HG03439 (cell line): ENCODE measurements at regions not wholly inside any gene's neighbourhood (a gene's known extent, or its start where the extent isn't known, plus 50 kb on each side); places are given as distances from the start of the nearest gene placed in this dataset.

Source experiments
- ATAC-seq: cut with Tn5 transposase; IDR thresholded peaks from one replicate; pipeline ENCODE4 v1.9.1; 2021; ENCODE audit warnings: mild to moderate bottlenecking, moderate library complexity; ENCODE audit not compliant: unreplicated experiment

DNA sequence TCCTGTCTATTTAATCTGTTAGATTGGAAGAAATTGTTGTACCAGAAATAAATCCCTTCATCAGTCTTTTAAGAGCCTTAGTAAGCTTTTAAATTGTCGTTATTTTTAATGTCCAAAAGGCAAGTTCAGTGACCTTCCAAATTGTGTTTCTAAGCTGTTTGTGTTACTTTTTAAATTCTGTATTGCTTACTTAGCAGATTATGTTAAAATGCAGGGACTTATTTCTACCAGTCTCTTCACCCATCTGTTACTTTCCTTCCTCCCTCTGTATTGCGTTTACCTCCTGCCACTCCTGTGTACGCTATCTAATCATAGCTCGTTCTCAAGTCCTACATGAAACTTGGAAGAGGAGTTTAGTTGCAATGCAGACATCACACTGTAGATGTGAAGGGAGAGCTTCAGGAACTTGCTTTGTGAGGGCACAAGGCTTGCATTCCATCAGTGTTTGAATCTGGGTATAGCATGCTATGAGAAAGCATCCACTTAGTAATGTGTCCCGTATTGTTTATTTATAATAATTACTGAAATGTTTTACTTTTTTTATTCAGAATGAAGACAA is 406.5 kb upstream of the RGS6 start:
- no peak for ATAC-seq

DNA sequence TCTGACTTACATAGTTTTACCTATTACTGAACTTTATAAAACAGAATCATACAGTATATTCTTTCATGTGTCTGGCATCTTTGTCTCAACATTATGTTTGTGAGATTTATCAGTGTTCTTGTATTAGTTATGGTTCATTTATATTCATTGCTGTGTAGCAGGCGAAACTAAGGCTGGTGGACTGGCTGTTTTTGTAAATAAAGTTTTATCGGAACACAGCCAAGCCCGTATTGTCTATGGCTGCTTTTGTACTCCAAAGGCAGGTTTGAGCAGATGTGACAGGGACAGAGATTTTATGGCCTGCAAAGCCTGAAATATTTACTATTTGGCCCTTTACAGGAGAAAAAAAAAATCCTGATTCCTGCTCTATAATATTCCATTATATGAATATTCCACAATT is 405.8 kb upstream of the RGS6 start:
- no peak for ATAC-seq

DNA sequence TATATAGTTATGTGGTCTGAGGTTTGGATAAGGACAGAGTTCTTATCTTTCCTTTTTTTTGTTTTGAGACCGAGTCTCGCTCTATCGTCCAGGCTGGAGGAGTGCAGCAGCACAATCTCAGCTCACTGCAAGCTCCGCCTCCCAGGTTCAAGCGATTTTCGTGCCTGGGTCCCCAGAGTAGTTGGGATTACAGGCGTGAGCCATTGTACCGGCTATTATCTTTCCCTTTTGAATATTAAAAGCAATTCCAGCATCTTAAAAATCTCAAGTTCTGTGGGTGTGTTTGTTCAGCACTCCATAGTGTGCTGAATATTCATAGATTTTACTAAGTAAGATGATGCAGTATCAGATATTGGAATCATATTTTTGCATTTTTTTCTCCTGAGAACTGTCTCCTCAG is 404.4 kb upstream of the RGS6 start:
- no peak for ATAC-seq

DNA sequence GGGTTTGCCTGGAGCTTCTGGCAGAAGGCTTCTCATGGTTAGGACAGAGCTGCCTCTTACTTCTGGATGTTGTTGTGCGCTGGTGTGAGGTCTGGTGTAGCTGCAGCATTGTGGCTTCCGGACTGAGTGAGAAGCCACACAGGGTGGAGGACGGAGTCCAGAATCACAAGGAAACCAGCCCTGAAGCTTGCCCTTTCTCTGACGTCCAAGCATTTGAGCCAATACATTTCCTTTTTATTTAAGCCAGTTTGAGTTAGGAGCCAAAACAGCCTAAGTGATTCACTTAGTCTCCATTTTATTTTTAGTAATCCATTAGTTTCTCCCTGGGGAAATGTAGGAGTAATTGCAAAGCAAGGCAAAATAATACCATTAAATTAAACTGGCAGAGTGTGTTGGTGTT is 402.4 kb upstream of the RGS6 start:
- ATAC-seq: no peak

DNA sequence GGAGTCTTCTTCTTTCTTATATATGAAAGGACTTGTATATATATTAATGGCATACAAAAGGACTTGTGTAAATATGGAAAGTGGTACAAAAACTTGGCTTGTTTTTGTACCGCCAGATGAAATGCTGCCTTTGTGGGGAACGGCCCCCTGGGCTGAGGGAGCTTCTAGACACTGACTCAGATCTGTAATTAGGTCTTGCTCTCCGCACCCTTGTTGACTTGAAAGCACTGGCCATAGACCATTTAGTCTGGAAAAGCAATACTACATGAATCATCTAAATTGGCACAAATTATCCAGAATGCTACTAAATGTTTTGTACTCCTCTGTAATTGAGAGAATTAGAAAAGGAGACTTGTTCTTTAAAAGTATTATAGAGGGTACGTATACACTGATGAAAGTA is 399.9 kb upstream of the RGS6 start:
- no peak for ATAC-seq

DNA sequence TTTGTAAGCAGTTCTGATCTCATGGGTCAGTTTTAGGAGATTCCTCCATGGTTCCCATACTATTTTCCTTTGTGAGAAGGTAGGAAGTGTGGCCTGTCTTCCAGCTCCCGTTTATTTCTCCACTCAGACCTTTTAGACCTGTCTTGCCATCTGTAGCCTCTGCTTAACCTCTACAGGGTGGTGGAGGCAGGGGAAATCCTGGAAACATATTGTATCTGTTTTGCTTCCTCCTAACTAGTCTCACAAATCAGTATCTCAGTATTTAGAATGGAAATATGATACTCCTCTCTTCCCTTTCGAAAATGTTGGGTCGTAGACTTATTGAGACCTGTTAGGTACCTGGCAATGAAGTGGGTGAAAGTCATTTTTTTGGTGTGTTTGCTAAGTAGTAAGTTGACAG is 399.4 kb upstream of the RGS6 start:
- no peak for ATAC-seq

DNA sequence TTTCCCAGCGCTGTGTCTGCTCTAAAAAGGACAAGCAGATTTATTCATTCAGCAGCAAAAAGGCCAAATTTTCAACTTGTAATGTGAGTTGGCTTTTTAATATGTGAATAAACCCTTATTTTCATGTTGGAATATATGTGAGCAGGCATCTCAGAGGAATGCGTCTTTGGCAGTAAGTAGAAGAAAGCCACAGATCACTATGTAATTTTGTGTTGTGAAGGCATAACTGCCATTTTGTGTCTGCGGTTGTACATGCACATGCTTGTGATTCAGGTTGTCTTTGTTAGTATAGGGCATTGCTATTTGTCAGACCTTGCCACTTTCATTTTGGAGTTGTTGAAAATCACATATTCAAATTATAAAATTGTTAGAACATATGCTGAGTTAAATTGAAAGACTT is 398.8 kb upstream of the RGS6 start:
- ATAC-seq: no peak

DNA sequence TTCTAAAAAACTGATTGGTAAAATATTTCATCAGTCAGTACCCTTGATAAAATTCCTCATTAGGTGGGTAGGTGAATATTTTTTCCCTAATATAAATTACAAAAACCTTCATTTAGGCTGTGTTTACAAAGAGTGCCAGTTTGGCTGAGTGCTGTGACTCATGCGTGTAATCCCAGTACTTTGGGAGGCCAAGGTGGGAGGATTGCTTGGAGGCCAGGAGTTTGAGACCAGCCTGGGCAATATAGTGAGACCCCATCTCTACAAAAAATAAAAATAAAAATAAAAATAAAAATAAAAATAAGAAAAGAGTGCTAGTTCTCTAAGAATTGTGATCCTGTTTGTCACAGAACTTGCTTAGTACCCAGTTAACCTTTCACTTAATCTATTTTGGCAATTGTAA is 398.4 kb upstream of the RGS6 start:
- no peak for ATAC-seq

DNA sequence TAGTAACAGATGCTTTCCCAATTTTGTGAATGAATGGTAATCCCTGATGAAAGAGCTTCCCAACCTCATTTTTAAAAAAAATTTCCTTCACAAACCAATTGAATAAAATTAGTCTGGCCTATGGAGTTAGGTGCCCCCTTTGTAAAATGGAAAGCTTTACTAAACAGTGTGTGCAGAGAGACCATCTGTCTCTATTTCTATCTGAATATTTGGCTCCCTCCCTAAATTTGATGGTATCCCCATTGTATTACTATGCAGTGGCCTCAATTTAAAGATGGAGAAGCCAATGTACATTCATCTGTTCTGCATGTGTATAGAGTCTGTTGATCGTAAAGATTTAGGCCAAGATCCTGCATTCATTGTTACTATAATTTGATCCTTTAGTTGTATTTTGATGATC is 397.7 kb upstream of the RGS6 start:
- no peak for ATAC-seq

DNA sequence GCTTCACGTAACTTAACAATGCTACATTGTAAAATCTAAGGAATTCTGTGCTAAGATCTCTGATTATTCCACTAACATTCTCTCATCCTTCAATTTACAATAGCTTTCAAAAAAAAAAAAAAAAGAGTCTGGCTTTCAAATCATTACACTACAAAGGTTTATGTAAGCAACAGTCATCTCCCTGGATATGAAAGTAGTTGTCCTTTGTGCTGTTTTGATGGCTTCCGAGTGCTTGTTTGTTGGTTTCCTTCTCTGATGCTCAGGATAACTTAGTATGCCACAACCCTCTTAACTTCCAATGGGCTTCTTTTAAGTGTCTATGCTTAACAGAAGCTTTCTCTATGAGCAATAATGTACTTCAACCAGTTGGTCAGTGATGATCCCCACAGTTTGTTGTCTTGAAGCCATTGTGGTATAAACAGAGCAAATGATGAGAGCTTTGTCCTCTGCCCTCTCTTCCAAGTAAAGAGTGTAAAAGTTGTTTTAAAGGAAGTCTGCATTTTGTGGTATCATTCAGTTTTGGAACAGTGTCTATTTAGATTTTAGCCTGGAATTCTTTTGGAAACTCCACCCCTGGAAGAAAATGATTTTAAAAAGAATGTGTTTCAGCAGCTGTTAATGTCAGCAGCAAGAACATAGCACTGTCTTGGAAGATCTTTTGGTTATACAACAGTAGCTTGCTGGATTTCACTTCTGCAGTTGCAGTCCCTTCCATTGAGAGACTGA is 396.1 kb upstream of the RGS6 start:
- no peak for ATAC-seq

DNA sequence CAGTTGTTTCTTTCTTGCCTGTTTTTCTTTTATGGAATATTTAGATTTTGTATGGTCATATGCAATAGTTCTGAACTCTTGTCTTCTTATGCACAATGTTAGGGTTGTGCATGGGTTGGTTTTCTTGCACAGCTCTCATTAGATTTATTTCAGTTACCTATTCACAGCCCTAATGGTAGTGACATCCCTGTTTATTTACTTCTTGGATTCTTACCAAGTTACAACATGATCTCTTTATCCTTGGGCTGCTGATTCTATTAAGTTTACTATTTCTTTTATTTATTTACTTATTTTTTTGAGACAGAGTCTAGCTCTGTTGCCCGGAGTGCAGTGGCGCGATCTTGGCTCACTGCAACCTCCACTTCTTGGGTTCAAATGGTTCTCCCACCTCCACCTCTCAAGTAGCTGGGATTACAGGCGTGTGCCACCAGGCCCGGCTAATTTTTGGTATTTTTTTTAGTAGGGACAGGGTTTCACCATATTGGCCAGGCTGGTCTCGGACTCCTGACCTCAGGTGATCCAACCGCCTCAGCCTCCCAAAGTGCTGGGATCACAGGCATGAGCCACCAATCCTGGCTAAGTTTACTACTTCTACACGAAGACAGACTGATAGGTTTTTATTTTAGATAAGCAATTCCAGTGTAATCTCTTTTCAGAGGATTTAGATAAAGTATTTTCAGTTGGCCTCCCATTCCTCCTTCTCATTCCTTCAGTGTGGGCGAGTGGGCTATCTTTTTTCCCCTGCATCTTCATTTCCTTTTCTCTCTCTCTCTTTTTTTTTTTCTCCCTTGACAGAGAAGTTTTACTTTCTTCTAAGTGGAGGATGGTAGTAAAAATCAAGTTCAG is 395.1 kb upstream of the RGS6 start:
- no peak for ATAC-seq

DNA sequence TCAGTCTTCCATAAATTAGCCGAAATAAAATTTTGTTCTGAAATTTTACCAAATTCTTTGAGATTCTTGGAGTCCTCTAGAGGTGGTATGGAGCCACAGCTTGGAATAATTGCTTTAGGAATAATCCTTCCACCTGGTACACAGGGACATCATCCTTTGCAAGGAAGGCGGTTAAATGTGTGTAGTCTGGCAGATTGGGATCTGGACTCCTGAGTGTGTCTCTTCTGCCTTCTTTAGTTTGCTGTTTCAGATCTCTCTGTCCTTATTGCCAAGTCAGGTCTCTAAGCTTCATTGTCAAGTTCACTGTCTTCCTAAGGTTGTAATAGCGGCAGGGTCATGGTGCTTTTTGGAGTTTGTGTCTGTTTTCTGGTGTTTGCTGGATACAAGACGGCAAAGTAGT is 393.9 kb upstream of the RGS6 start:
- ATAC-seq: no peak

DNA sequence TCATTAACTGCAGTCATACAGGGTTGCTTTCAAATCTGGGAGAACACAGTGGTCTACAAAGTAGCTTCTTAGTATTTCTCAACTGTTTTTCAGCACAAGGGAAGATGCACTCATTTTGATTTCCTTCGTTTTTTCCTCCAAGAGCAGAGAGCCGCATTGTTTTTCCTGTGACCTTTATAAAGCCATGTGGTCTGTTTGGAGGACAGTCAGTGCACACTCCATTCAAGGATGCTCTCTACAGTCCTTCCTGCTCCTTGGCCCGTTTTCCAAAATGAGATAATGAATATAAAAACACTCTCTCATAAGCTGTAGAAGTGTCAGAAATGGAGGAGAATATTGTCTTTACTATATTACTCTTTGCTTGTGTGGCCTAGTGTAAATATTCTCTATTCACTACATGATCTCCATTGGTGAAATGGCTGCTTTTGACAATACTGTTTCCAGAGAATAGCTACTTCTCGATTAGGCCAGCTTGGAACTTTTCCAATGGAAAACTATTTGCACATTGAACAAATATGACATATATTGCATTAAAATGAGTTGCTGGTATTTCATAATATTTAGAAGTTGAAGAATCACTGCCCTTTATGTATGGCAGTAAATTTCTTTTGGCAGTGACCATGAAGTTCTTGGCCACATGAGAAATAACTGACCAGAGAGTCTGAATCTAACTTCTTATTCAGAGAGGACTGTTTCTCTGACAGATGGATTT is 393.1 kb upstream of the RGS6 start:
- ATAC-seq: no peak

DNA sequence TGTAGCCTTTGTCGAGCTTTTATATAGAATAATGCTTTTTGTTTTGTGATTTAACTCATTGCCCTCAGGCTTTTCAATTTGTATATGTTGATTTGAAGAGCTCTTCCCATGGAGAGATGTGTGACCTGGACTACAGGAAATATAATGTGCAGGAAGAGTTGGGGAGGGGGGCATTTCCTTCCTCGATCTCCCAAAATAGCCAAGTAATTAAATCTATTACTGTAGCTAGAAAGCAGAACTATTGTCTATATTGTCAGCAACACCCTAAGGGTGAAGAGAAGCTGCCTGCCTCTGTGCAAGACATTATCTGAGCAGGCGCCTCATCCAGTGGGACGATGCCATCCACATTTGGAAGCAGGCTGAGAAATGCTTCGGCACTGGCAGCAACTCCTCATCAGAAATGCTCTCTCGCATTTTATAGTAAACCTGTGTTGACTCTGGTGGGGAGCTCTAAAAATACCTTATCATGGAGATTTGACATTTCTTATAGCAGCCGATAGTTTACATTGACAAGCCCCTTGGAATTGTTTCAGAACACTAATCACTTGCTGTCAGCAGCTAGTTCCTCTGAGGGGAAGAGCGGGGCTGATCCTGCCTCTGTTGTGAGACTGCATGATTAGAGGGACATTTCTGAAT is 392.5 kb upstream of the RGS6 start:
- no peak for ATAC-seq

DNA sequence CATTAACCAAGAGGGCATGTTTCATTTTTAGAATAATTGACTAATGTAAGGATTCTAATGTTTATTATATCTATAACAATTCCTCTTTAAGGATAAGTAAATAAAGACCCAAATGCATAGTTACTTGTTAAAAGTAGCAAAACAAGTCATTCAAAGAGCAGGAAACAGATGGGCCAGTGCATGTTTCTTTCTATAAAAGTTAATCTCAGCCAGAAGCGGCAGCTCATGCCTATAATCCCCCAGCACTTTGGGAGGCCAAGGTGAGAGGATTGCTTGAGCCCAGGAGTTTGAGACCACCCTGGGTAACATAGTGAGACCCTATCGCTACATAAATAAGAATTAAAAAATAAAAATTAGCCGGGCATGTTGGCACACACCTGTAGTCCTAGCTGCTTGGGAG is 391.0 kb upstream of the RGS6 start:
- no peak for ATAC-seq

DNA sequence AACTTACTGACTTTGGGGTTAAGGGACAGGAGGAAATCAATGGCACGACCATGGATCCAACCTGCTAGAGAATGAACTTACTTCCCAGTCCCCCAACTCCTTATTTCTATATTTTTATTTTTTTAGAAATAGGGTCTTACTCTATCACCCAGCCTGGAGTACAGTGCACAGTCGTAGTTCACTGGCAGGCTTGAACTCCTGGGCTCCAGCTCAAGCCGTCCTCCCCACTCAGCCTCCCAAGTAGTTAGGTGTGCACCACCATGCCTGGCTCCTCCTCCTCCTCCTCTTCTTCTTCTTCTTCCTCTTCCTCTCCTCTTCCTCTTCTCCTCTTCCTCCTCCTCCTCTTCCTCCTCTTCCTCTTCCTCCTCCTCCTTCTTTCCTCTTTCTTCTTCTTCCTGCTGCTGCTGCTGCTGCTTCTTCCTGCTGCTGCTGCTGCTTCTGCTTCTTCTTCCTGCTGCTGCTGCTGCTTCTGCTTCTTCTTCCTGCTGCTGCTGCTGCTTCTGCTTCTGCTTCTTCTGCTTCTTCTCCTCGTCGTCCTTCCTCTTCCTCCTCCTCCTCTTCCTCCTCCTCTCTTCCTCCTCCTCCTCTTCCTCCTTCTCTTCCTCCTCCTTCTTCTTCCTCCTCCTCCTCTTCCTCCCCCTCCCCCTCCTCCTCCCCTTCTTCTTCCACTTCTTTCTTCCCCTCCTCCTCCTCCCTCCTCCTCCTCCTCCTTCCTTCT is 390.1 kb upstream of the RGS6 start:
- no peak for ATAC-seq

DNA sequence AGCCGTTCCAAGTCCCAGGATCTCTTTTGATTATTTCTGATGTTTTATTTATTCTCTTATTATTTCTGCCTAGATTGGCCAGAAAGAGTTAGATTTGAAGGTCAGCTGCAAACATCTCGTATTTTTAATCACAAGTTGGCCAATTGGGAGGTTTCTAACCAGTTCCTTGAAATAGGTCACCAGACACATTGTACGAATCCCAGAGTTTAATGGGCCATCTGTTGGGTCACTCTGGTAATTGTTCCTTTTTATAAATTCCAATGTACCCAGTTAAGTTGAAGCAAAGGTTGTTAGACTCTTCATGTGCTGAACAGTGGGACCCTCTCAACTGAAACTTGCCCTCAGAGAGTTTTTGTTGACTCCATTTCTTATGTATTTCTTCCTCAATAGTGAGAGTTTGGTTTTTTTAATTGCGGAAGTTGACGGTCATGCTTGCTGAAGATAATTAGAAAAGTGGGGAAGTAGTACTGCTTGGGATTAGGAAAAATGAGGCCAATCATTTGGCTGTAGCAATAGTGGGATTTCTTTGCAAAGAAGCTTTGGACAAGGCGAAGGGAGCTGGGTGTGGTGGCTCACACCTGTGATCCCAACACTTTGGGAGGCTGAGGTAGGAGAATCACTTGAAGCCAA is 382.7 kb upstream of the RGS6 start:
- ATAC-seq: no peak

DNA sequence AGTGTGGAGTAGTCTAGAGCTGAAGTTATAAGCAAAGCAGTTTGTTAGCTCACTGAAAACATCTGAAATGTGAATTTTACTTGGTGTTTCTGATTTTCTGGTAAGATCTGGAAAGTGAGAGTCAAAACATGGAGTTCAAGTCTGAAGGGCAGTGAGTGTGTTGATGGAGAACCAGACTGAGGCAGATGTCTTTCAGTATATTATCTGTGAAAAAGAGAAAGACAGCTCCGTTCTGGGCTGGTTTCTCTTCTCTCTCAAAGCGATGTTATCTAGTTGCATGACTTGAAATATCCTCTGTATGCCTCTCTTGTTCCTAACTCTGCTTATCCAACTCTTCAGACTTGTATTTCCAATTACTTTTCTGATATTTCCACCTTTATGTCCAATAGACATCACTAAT is 381.9 kb upstream of the RGS6 start:
- ATAC-seq: no peak

DNA sequence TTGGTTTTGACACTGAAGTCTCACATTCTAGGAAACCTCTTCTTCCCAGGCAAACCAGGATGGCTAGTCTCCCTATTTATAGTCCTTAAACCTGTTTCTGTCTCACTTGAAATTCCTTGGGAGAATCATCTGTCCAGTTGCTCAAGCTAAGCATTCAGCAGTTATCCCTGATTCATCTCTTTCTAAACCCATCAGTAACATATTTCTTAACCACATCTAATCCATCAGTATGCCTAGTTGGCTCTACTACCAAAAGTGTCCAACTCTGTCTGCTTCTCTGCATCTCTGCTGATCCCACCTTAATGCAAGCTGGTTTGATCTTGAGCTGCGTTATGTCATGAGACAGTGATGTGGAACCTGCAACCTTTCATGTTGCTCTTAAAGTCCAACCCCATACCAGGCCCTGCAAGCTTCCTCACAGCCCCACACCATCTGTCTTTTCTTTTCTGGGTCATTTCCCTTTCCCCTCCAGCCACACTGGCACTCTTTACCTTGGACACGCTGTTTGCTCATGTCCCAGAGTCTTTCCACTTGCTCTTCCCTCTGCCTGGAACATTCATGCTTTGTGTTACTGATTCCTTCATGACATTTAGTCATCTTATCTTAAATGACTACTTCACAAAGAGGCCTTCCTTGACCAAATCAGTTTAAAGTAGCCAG is 380.8 kb upstream of the RGS6 start:
- ATAC-seq: no peak

DNA sequence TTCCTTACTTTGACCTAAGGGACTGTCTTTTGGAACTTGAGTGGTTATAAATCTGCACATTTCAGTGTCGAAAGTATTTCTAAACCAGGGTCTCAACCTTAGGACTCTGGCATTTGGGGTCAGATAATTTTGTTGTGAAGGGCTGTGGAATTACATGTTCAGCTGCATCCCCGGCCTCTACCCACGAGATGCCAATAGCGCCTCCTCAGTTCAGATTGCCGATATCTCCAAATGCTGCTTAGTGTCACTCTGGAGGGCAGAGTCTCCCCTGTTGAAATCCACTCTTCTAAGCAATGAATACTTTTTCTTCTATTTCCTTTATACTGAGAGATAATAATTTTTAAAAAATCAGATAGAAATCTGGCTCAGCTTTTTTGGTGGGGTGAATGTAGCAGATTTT is 379.4 kb upstream of the RGS6 start:
- no peak for ATAC-seq
